22Rv1 (cell line): ENCODE measurements at regions not wholly inside any gene's neighbourhood (a gene's known extent, or its start where the extent isn't known, plus 50 kb on each side); places are given as distances from the start of the nearest gene placed in this dataset.

Experiments
- H3K27ac ChIP-seq: fragments of 450-650 bp; 2 replicates; pipeline ENCODE4 v1.5.1; 2017
- CTCF ChIP-seq: fragments of 450-650 bp; IDR thresholded peaks from 2 replicates; pipeline ENCODE4 v1.5.1; 2017; ENCODE audit warnings: mild to moderate bottlenecking
- ZFX ChIP-seq: fragments of 450-650 bp; IDR thresholded peaks from 2 replicates; pipeline ENCODE4 v1.6.1; 2017; ENCODE audit warnings: antibody characterized with exemption, borderline replicate concordance

- TF ChIP-seq ZFX (no peak), CTCF (no peak)
- no peak overlapping the region for H3K27ac ChIP-seq
Measured at GRCh38 chr2:146584316-146584715, 1260.5 kb upstream of the ACVR2A start.

- no peak overlapping the region for H3K27ac ChIP-seq
- TF ChIP-seq ZFX (no peak), CTCF (no peak)
Measured at GRCh38 chr2:146579147-146579930, 1265.5 kb upstream of the ACVR2A start.

- TF ChIP-seq CTCF (no peak), ZFX (no peak)
- no peak overlapping the region for H3K27ac ChIP-seq
Measured at GRCh38 chr2:146576339-146577111, 1268.3 kb upstream of the ACVR2A start.

- H3K27ac ChIP-seq = no peak overlapping the region
- TF ChIP-seq CTCF = no peak
- no peak for TF ChIP-seq ZFX
Measured at GRCh38 chr2:146572598-146572997, 1272.2 kb upstream of the ACVR2A start.

- TF ChIP-seq CTCF = no peak
- no peak for TF ChIP-seq ZFX
- H3K27ac ChIP-seq = no peak overlapping the region
Measured at GRCh38 chr2:146561996-146562395, 1282.8 kb upstream of the ACVR2A start.

GRCh38 chr2:146547236-146547635, 1297.6 kb upstream of the ACVR2A start:
- TF ChIP-seq CTCF (no peak), ZFX (no peak)
- H3K27ac ChIP-seq = no peak overlapping the region

GRCh38 chr2:146544701-146545100, 1300.1 kb upstream of the ACVR2A start:
- H3K27ac ChIP-seq = no peak overlapping the region
- TF ChIP-seq CTCF = no peak
- TF ChIP-seq ZFX = no peak
